Natural killer cell (primary cell): ENCODE measurements at regions not wholly inside any gene's neighbourhood (a gene's known extent, or its start where the extent isn't known, plus 50 kb on each side); places are given as distances from the start of the nearest gene placed in this dataset.

Experiments
- ATAC-seq, 3 donors: fragments of 150-1000 bp in 2 of 3; fragments of 200-7000 bp in 1 of 3; cut with Tn5 transposase; 1 replicate in 1 of 3; 2 replicates in 2 of 3; pipeline ENCODE4 v1.10.0; 2021; ENCODE audit warnings: mild to moderate bottlenecking in 2 of 3, moderate library complexity in 2 of 3
- DNase-seq, 2 donors: peaks; one replicate each; pipeline versions ENCODE4 v3.0.0 to v3.0.0-alpha.2; 2013 to 2021; ENCODE audit warnings: mixed read lengths in 1 of 2
- H3K27ac ChIP-seq: one replicate; pipeline ENCODE4 v1.5.1; 2013; ENCODE audit warnings: mild to moderate bottlenecking, low read length
- H3K27me3 ChIP-seq: one replicate; pipeline ENCODE4 v1.6.1; 2013; ENCODE audit warnings: low read length; ENCODE audit not compliant: control insufficient read depth, insufficient read depth
- H3K36me3 ChIP-seq: one replicate; pipeline ENCODE4 v1.6.1; 2013; ENCODE audit warnings: low read length; ENCODE audit not compliant: control insufficient read depth, insufficient read depth
- H3K4me1 ChIP-seq: one replicate; pipeline ENCODE4 v1.6.1; 2013; ENCODE audit warnings: low read length; ENCODE audit not compliant: control insufficient read depth, insufficient read depth
- H3K4me3 ChIP-seq: one replicate; pipeline ENCODE4 v1.5.1; 2013; ENCODE audit warnings: low read length
- H3K9me3 ChIP-seq: one replicate; pipeline ENCODE4 v1.6.1; 2013; ENCODE audit warnings: low read length; ENCODE audit not compliant: control insufficient read depth, insufficient read depth
- H3K27ac Mint-ChIP-seq, 2 donors: one replicate each; pipeline ENCODE4 v1.8.0; 2022; ENCODE audit warnings: mild to moderate bottlenecking in 2 of 2, mixed read lengths in 2 of 2, moderate library complexity in 1 of 2
- H3K27me3 Mint-ChIP-seq, 2 donors: one replicate each; pipeline ENCODE4 v1.8.0; 2022; ENCODE audit warnings: low read depth in 2 of 2, mixed read lengths in 2 of 2
- H3K36me3 Mint-ChIP-seq: one replicate; pipeline ENCODE4 v1.8.0; 2022; ENCODE audit warnings: mixed read lengths
- H3K4me1 Mint-ChIP-seq, 2 donors: one replicate each; pipeline ENCODE4 v1.8.0; 2022; ENCODE audit warnings: mixed read lengths in 2 of 2
- H3K4me3 Mint-ChIP-seq: one replicate; pipeline ENCODE4 v1.8.0; 2022; ENCODE audit warnings: mild to moderate bottlenecking, moderate library complexity, mixed read lengths
- H3K9me3 Mint-ChIP-seq, 2 donors: one replicate each; pipeline ENCODE4 v1.8.0; 2022; ENCODE audit warnings: mixed read lengths in 2 of 2
- WGBS: methylation state at CpG from one replicate; pipeline ENCODE4 v1.1.7; 2013; ENCODE audit warnings: missing lambda C conversion rate; ENCODE audit not compliant: insufficient coverage; 5-methylcytosine and 5-hydroxymethylcytosine counted together
- intact Hi-C: fragments of 100-400 bp; cut with micrococcal nuclease; formaldehyde crosslinking; loops from one replicate; pipeline ENCODE4 v1.14.2; 2022
- TF ChIP-seq, protein P1 (sequence below): fragments of 200-600 bp; IDR thresholded peaks from one replicate; pipeline ENCODE4 v1.8.0; 2022; ENCODE audit warnings: antibody characterized with exemption

GRCh38 chr10:130756651-130757050 lies 554.9 kb downstream of the TCERG1L start:
- DNase-seq = no peak
- no peak for ATAC-seq
- H3K27me3 ChIP-seq = no peaks in the 10 kb centered on the region
- H3K4me1 Mint-ChIP-seq = no peaks in the 10 kb centered on the region
- TF ChIP-seq, protein P1, sequence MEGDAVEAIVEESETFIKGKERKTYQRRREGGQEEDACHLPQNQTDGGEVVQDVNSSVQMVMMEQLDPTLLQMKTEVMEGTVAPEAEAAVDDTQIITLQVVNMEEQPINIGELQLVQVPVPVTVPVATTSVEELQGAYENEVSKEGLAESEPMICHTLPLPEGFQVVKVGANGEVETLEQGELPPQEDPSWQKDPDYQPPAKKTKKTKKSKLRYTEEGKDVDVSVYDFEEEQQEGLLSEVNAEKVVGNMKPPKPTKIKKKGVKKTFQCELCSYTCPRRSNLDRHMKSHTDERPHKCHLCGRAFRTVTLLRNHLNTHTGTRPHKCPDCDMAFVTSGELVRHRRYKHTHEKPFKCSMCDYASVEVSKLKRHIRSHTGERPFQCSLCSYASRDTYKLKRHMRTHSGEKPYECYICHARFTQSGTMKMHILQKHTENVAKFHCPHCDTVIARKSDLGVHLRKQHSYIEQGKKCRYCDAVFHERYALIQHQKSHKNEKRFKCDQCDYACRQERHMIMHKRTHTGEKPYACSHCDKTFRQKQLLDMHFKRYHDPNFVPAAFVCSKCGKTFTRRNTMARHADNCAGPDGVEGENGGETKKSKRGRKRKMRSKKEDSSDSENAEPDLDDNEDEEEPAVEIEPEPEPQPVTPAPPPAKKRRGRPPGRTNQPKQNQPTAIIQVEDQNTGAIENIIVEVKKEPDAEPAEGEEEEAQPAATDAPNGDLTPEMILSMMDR = no peak
- H3K27ac Mint-ChIP-seq = no peak overlapping the region
- 83% methylated on average over 6 of the region's 6 CpGs for WGBS
- no peaks in the 10 kb centered on the region for H3K4me1 ChIP-seq
- no peaks in the 10 kb centered on the region for H3K27me3 Mint-ChIP-seq
- H3K9me3 ChIP-seq = no peaks in the 10 kb centered on the region
- H3K9me3 Mint-ChIP-seq = peaks cover 7 to 8% of the 10 kb centered on the region in 2 donors
- H3K4me3 ChIP-seq = no peak overlapping the region
- no peak overlapping the region for H3K27ac ChIP-seq
- H3K4me3 Mint-ChIP-seq = no peak overlapping the region
- no peaks in the 10 kb centered on the region for H3K36me3 ChIP-seq
- intact Hi-C loops = no loop called here
- H3K36me3 Mint-ChIP-seq = no peaks in the 10 kb centered on the region

GRCh38 chr10:130757271-130757670 lies 554.2 kb downstream of the TCERG1L start:
- Mint-ChIP-seq H3K9me3 (peaks cover 7 to 8% of the 10 kb centered on the region in 2 donors), H3K27me3 (no peaks in the 10 kb centered on the region), H3K36me3 (no peaks in the 10 kb centered on the region), H3K27ac (no peak overlapping the region), H3K4me3 (no peak overlapping the region), H3K4me1 (no peaks in the 10 kb centered on the region)
- DNase-seq = no peak
- no peak for ATAC-seq
- no peak overlapping the region for H3K4me3 ChIP-seq
- intact Hi-C loops = no loop called here
- TF ChIP-seq, protein P1 = no peak
- H3K27me3 ChIP-seq = no peaks in the 10 kb centered on the region
- no peak overlapping the region for H3K27ac ChIP-seq
- no peaks in the 10 kb centered on the region for H3K36me3 ChIP-seq
- no peaks in the 10 kb centered on the region for H3K9me3 ChIP-seq
- 71% methylated on average over 5 of the region's 5 CpGs for WGBS
- no peaks in the 10 kb centered on the region for H3K4me1 ChIP-seq

- Mint-ChIP-seq H3K4me1 (no peaks in the 10 kb centered on the region), H3K4me3 (no peak overlapping the region), H3K27ac (no peak overlapping the region), H3K27me3 (no peaks in the 10 kb centered on the region), H3K36me3 (no peaks in the 10 kb centered on the region), H3K9me3 (peaks cover 7 to 8% of the 10 kb centered on the region in 2 donors)
- WGBS = 84% methylated on average over 17 of the region's 17 CpGs
- DNase-seq (no peak), ATAC-seq (no peak)
- no peaks in the 10 kb centered on the region for H3K9me3 ChIP-seq
- TF ChIP-seq, protein P1 = no peak
- H3K27ac ChIP-seq = no peak overlapping the region
- H3K36me3 ChIP-seq = no peaks in the 10 kb centered on the region
- intact Hi-C loops = no loop called here
- no peaks in the 10 kb centered on the region for H3K27me3 ChIP-seq
- H3K4me1 ChIP-seq = no peaks in the 10 kb centered on the region
- H3K4me3 ChIP-seq = no peak overlapping the region
Observed at GRCh38 chr10:130757821-130758489, 553.6 kb downstream of the TCERG1L start.

- no peak overlapping the region for H3K27ac ChIP-seq
- Mint-ChIP-seq H3K27ac (no peak overlapping the region), H3K9me3 (peaks cover 7 to 8% of the 10 kb centered on the region in 2 donors), H3K4me3 (no peak overlapping the region), H3K36me3 (no peaks in the 10 kb centered on the region), H3K4me1 (no peaks in the 10 kb centered on the region), H3K27me3 (no peaks in the 10 kb centered on the region)
- no peaks in the 10 kb centered on the region for H3K9me3 ChIP-seq
- 92% methylated on average over 5 of the region's 5 CpGs for WGBS
- no peaks in the 10 kb centered on the region for H3K4me1 ChIP-seq
- H3K36me3 ChIP-seq = no peaks in the 10 kb centered on the region
- ATAC-seq (no peak), DNase-seq (no peak)
- TF ChIP-seq, protein P1 = no peak
- intact Hi-C loops = no loop called here
- no peaks in the 10 kb centered on the region for H3K27me3 ChIP-seq
- H3K4me3 ChIP-seq = no peak overlapping the region
Observed at GRCh38 chr10:130758529-130758928, 553.0 kb downstream of the TCERG1L start.
